ENCODE measurements at regions not wholly inside any gene's neighbourhood (a gene's known extent, or its start where the extent isn't known, plus 50 kb on each side); places are given as distances from the start of the nearest gene placed in this dataset.

DNA sequence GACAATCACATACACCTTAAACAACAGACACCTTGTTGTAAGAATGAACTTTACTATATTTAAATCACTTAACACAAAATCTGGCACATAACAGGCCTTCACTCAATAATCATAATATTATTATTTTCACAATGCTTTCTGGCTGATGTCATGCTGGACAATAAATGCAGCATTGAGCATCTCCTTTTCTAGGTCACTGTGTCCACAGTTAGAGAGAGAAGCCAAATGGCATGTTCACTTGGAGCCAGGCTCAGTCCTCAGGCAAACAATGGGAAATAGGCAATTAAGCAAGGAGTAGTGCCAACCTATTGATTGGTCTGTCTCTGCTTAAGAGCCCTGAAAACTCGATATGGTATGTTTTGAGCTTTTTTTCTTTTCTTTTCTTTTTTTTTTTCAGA lies 50.6 kb upstream of the KLF4 start:
- TF ChIP-seq, protein P1, sequence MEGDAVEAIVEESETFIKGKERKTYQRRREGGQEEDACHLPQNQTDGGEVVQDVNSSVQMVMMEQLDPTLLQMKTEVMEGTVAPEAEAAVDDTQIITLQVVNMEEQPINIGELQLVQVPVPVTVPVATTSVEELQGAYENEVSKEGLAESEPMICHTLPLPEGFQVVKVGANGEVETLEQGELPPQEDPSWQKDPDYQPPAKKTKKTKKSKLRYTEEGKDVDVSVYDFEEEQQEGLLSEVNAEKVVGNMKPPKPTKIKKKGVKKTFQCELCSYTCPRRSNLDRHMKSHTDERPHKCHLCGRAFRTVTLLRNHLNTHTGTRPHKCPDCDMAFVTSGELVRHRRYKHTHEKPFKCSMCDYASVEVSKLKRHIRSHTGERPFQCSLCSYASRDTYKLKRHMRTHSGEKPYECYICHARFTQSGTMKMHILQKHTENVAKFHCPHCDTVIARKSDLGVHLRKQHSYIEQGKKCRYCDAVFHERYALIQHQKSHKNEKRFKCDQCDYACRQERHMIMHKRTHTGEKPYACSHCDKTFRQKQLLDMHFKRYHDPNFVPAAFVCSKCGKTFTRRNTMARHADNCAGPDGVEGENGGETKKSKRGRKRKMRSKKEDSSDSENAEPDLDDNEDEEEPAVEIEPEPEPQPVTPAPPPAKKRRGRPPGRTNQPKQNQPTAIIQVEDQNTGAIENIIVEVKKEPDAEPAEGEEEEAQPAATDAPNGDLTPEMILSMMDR (conservative IDR thresholded peaks at IDR 0.05; ENCODE audit: low read depth, low read length), result no peak
- TF ChIP-seq EZH2phosphoT487 (IDR thresholded peaks at IDR 0.05; ENCODE audit: borderline replicate concordance, low read length), result no peak
- TF ChIP-seq EZH2 (IDR thresholded peaks at IDR 0.05; ENCODE audit: low read length, unreplicated experiment), result no peak
